ENCODE measurements at regions not wholly inside any gene's neighbourhood (a gene's known extent, or its start where the extent isn't known, plus 50 kb on each side); places are given as distances from the start of the nearest gene placed in this dataset.

- ATAC-seq (ENCODE audit: insufficient read depth, low read depth) = no peak
- H3K27ac ChIP-seq (ENCODE audit: low read length) = no peak overlapping the region
- H3K9me3 ChIP-seq (ENCODE audit: insufficient read depth, low read length, severe bottlenecking) = no peaks in the 10 kb centered on the region
- H3K9ac ChIP-seq (ENCODE audit: low read depth, low read length) = no peak overlapping the region
- no peak for DNase-seq
- no peaks in the 10 kb centered on the region for H3K4me1 ChIP-seq (ENCODE audit: insufficient read depth, low read length)
- no peak overlapping the region for H3K4me3 ChIP-seq (ENCODE audit: low read depth in 1 of 2, low read length in 2 of 2)
- no peaks in the 10 kb centered on the region for H3K79me2 ChIP-seq (ENCODE audit: insufficient read depth, low read length)
- H4K20me1 ChIP-seq (ENCODE audit: insufficient read depth, low read length) = no peaks in the 10 kb centered on the region
- TF ChIP-seq CTCF (IDR thresholded peaks at IDR 0.05; ENCODE audit: borderline replicate concordance, extremely low read depth, low read length, poor library complexity, severe bottlenecking) = no peak
- no peak for TF ChIP-seq EZH2 (IDR thresholded peaks at IDR 0.05; ENCODE audit: borderline replicate concordance, low read depth, low read length, severe bottlenecking)
- H3K27me3 ChIP-seq (ENCODE audit: insufficient read depth, low read length, poor library complexity) = peaks cover 4% of the 10 kb centered on the region
- no peaks in the 10 kb centered on the region for H3K36me3 ChIP-seq (ENCODE audit: insufficient read depth, low read length)
- no peak overlapping the region for H3K4me2 ChIP-seq (ENCODE audit: insufficient read depth, low read length)
- no peak overlapping the region for H2AFZ ChIP-seq (ENCODE audit: low read depth, low read length)
Observed at GRCh38 chr1:233802611-233803010, 101.9 kb upstream of the SLC35F3 start.

- Histone ChIP-seq H3K79me2 (ENCODE audit: insufficient read depth, low read length) (no peaks in the 10 kb centered on the region), H3K4me3 (ENCODE audit: low read depth in 1 of 2, low read length in 2 of 2) (no peak overlapping the region)
Observed at GRCh38 chr1:233805786-233806185, 98.7 kb upstream of the SLC35F3 start.

GRCh38 chr1:233815357-233815756, 89.1 kb upstream of the SLC35F3 start:
- Histone ChIP-seq H3K9me3 (ENCODE audit: insufficient read depth, low read length, severe bottlenecking) (no peaks in the 10 kb centered on the region), H3K4me3 (ENCODE audit: low read depth in 1 of 2, low read length in 2 of 2) (no peak overlapping the region), H3K27ac (ENCODE audit: low read length) (no peak overlapping the region), H3K4me1 (ENCODE audit: insufficient read depth, low read length) (no peaks in the 10 kb centered on the region), H3K9ac (ENCODE audit: low read depth, low read length) (no peak overlapping the region), H4K20me1 (ENCODE audit: insufficient read depth, low read length) (no peaks in the 10 kb centered on the region), H3K27me3 (ENCODE audit: insufficient read depth, low read length, poor library complexity) (peaks cover 29% of the 10 kb centered on the region), H3K79me2 (ENCODE audit: insufficient read depth, low read length) (no peaks in the 10 kb centered on the region), H2AFZ (ENCODE audit: low read depth, low read length) (no peak overlapping the region), H3K36me3 (ENCODE audit: insufficient read depth, low read length) (no peaks in the 10 kb centered on the region), H3K4me2 (ENCODE audit: insufficient read depth, low read length) (no peak overlapping the region)
- DNase-seq (no peak), ATAC-seq (ENCODE audit: insufficient read depth, low read depth) (no peak)
- TF ChIP-seq EZH2 (IDR thresholded peaks at IDR 0.05; ENCODE audit: borderline replicate concordance, low read depth, low read length, severe bottlenecking) = no peak
- no peak for TF ChIP-seq CTCF (IDR thresholded peaks at IDR 0.05; ENCODE audit: borderline replicate concordance, extremely low read depth, low read length, poor library complexity, severe bottlenecking)

More at GRCh38 chr1:233805786-233806185, 98.7 kb upstream of the SLC35F3 start:
- Histone ChIP-seq H3K36me3 (ENCODE audit: insufficient read depth, low read length) (no peaks in the 10 kb centered on the region), H3K27ac (ENCODE audit: low read length) (no peak overlapping the region), H3K4me1 (ENCODE audit: insufficient read depth, low read length) (no peaks in the 10 kb centered on the region), H3K4me2 (ENCODE audit: insufficient read depth, low read length) (no peak overlapping the region), H3K9ac (ENCODE audit: low read depth, low read length) (no peak overlapping the region), H3K9me3 (ENCODE audit: insufficient read depth, low read length, severe bottlenecking) (no peaks in the 10 kb centered on the region), H4K20me1 (ENCODE audit: insufficient read depth, low read length) (no peaks in the 10 kb centered on the region), H3K27me3 (ENCODE audit: insufficient read depth, low read length, poor library complexity) (peaks cover 6% of the 10 kb centered on the region), H2AFZ (ENCODE audit: low read depth, low read length) (no peak overlapping the region)
- TF ChIP-seq CTCF (IDR thresholded peaks at IDR 0.05; ENCODE audit: borderline replicate concordance, extremely low read depth, low read length, poor library complexity, severe bottlenecking) (no peak), EZH2 (IDR thresholded peaks at IDR 0.05; ENCODE audit: borderline replicate concordance, low read depth, low read length, severe bottlenecking) (no peak)
- DNase-seq = no peak
- ATAC-seq (ENCODE audit: insufficient read depth, low read depth) = no peak

GRCh38 chr1:233815865-233816264, 88.6 kb upstream of the SLC35F3 start:
- no peak overlapping the region for H2AFZ ChIP-seq (ENCODE audit: low read depth, low read length)
- ATAC-seq (ENCODE audit: insufficient read depth, low read depth) = no peak

More at GRCh38 chr1:233815865-233816264, 88.6 kb upstream of the SLC35F3 start:
- no peak overlapping the region for H3K4me3 ChIP-seq (ENCODE audit: low read depth in 1 of 2, low read length in 2 of 2)
- H3K4me1 ChIP-seq (ENCODE audit: insufficient read depth, low read length) = no peaks in the 10 kb centered on the region
- H3K9ac ChIP-seq (ENCODE audit: low read depth, low read length) = no peak overlapping the region
- no peak overlapping the region for H3K27ac ChIP-seq (ENCODE audit: low read length)
- no peaks in the 10 kb centered on the region for H3K36me3 ChIP-seq (ENCODE audit: insufficient read depth, low read length)
- no peaks in the 10 kb centered on the region for H3K9me3 ChIP-seq (ENCODE audit: insufficient read depth, low read length, severe bottlenecking)
- no peak overlapping the region for H3K4me2 ChIP-seq (ENCODE audit: insufficient read depth, low read length)
- peaks cover 29% of the 10 kb centered on the region for H3K27me3 ChIP-seq (ENCODE audit: insufficient read depth, low read length, poor library complexity)
- TF ChIP-seq CTCF (IDR thresholded peaks at IDR 0.05; ENCODE audit: borderline replicate concordance, extremely low read depth, low read length, poor library complexity, severe bottlenecking) (no peak), EZH2 (IDR thresholded peaks at IDR 0.05; ENCODE audit: borderline replicate concordance, low read depth, low read length, severe bottlenecking) (no peak)
- no peaks in the 10 kb centered on the region for H4K20me1 ChIP-seq (ENCODE audit: insufficient read depth, low read length)
- no peak for DNase-seq
- no peaks in the 10 kb centered on the region for H3K79me2 ChIP-seq (ENCODE audit: insufficient read depth, low read length)
